IMR-90 (cell line): ENCODE measurements at regions not wholly inside any gene's neighbourhood (a gene's known extent, or its start where the extent isn't known, plus 50 kb on each side); places are given as distances from the start of the nearest gene placed in this dataset.

ENCODE experiments used
- CEBPB ChIP-seq: IDR thresholded peaks from 2 replicates; pipeline ENCODE4 v1.6.1; 2012; ENCODE audit warnings: low read depth, low read length, improper control_type of control experiment
- CTCF ChIP-seq: conservative IDR thresholded peaks from 2 replicates; pipeline ENCODE4 v1.5.1; 2012; ENCODE audit warnings: mild to moderate bottlenecking, low read depth, low read length, improper control_type of control experiment
- FOS ChIP-seq: fragments of 150-350 bp; IDR thresholded peaks from 2 replicates; pipeline ENCODE4 v1.6.1; 2016; ENCODE audit warnings: low read depth, low read length
- POLR2A ChIP-seq: IDR thresholded peaks from 2 replicates; pipeline ENCODE4 v1.6.1; 2012; ENCODE audit warnings: mild to moderate bottlenecking, low read depth, low read length
- TF ChIP-seq, protein P1 (sequence below): fragments of 150-350 bp; IDR thresholded peaks from 2 replicates; pipeline ENCODE4 v1.6.1; 2017; ENCODE audit warnings: mild to moderate bottlenecking, antibody characterized with exemption, low read length, low read depth

DNA sequence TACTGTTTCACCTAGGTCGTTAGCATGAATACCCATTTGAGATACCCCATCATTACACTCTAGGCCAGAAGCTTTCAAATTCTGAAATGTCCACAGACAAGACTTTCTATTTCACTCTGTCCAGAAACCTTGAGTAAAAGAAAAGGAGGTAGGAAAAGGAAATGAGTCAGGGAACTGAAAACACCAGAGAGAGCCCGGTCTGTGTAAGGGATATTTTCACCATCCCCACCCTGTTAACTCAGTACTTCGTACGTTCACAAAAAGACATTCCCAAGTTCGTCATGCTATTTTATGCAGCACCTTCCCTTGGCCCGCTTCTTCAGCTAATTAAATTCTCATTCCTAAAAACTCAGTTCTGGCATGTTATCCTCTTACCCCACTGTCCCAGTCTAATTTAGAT is 89.4 kb upstream of the SOX2 start:
- no peak for TF ChIP-seq CTCF
- TF ChIP-seq, protein P1, sequence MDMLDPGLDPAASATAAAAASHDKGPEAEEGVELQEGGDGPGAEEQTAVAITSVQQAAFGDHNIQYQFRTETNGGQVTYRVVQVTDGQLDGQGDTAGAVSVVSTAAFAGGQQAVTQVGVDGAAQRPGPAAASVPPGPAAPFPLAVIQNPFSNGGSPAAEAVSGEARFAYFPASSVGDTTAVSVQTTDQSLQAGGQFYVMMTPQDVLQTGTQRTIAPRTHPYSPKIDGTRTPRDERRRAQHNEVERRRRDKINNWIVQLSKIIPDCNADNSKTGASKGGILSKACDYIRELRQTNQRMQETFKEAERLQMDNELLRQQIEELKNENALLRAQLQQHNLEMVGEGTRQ: no peak
- no peak for TF ChIP-seq CEBPB
- no peak for TF ChIP-seq POLR2A
- TF ChIP-seq FOS: no peak
